Upper lobe of left lung (tissue), 6 donors: ENCODE measurements at regions not wholly inside any gene's neighbourhood (a gene's known extent, or its start where the extent isn't known, plus 50 kb on each side); places are given as distances from the start of the nearest gene placed in this dataset.

Experiments used
- ATAC-seq, 2 donors: fragments of 200-7000 bp; cut with Tn5 transposase; one replicate each; pipeline ENCODE4 v1.9.1; 2022; ENCODE audit warnings: mild to moderate bottlenecking in 2 of 2, moderate library complexity in 2 of 2; ENCODE audit not compliant: low FRiP score in 2 of 2
- DNase-seq, 2 donors: peaks; one replicate each; pipeline ENCODE4 v3.0.0-alpha.2; 2019 to 2020
- H3K27ac ChIP-seq, 4 donors: fragments of 200-600 bp; sonication (generic); one replicate each; pipeline ENCODE4 v1.5.1; 2016 to 2019
- H3K27me3 ChIP-seq, 4 donors: fragments of 200-600 bp; sonication (generic); one replicate each; pipeline ENCODE4 v1.5.1; 2017 to 2019
- H3K36me3 ChIP-seq, 4 donors: fragments of 200-600 bp; sonication (generic); one replicate each; pipeline ENCODE4 v1.5.1; 2016 to 2019
- H3K4me1 ChIP-seq, 4 donors: fragments of 200-600 bp; sonication (generic); one replicate each; pipeline ENCODE4 v1.5.1; 2018 to 2019
- H3K4me3 ChIP-seq, 4 donors: fragments of 200-600 bp; sonication (generic); one replicate each; pipeline ENCODE4 v1.5.1; 2017 to 2019; ENCODE audit warnings: mild to moderate bottlenecking in 2 of 4, moderate library complexity in 1 of 4
- H3K9me3 ChIP-seq, 4 donors: fragments of 200-600 bp; sonication (generic); one replicate each; pipeline ENCODE4 v1.5.1; 2018 to 2019
- CTCF ChIP-seq, 6 experiments: fragments of 450-650 bp in 4 of 6; fragments of 200-600 bp in 2 of 6; sonication (generic) in 2 of 6; IDR thresholded peaks; one replicate each; pipeline ENCODE4 v1.5.1; 2016 to 2019; ENCODE audit warnings: antibody characterized with exemption in 6 of 6
- EP300 ChIP-seq, 4 donors: sonication (generic); formaldehyde crosslinking; IDR thresholded peaks; one replicate each; pipeline ENCODE4 v1.5.1; 2017; ENCODE audit warnings: antibody characterized with exemption in 4 of 4, control low read depth in 2 of 4
- POLR2A ChIP-seq, 4 donors: fragments of 450-650 bp; IDR thresholded peaks; one replicate each; pipeline ENCODE4 v1.5.1; 2016 to 2017; ENCODE audit warnings: antibody characterized with exemption in 4 of 4, mild to moderate bottlenecking in 2 of 4
- POLR2AphosphoS5 ChIP-seq, 2 donors: sonication (generic); formaldehyde crosslinking; IDR thresholded peaks; one replicate each; pipeline ENCODE4 v1.5.1; 2017; ENCODE audit warnings: antibody characterized with exemption in 2 of 2
- WGBS, 2 donors: methylation state at CpG; one replicate each; pipeline ENCODE4 v1.1.5; 2017 to 2018; 5-methylcytosine and 5-hydroxymethylcytosine counted together
- donor health status: DM: no; HTN: no; CAD: no; lungs with moderate emphysema.
- donor health status: DM: no; HTN: yes; CAD: no; lungs with severe emphysema.

DNA sequence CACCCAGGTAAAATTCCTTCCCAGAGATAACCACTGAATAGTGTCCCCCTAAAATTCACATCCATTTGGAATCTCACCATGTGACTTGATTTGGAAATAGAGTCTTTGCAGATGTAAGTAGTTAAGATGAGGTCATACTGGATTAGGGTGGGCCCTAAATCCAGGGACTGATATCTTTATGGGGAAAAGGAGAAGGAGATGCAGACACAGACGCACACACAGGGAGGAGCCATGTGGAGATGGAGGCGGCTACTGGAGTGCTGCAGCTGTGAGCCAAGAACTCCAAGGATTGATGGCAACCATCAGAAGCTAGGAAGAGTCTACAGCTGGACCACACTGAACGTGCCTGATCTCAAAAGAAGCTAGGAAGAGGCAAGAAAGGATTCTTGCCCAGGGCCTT is 96.6 kb upstream of the SRD5A3 start:
- H3K4me3 ChIP-seq = no peak overlapping the region
- no peaks in the 10 kb centered on the region for H3K4me1 ChIP-seq
- 85 to 91% methylated on average over 3 of the region's 3 CpGs for WGBS, 2 donors
- H3K27ac ChIP-seq = no peak overlapping the region
- H3K9me3 ChIP-seq = no peaks in the 10 kb centered on the region
- H3K27me3 ChIP-seq = no peaks in the 10 kb centered on the region
- TF ChIP-seq POLR2AphosphoS5 (IDR thresholded peaks at IDR 0.05) (no peak), CTCF (IDR thresholded peaks at IDR 0.05) (no peak), POLR2A (IDR thresholded peaks at IDR 0.05) (no peak), EP300 (IDR thresholded peaks at IDR 0.05) (no peak)
- no peak for DNase-seq
- H3K36me3 ChIP-seq = no peaks in the 10 kb centered on the region
- ATAC-seq = no peak

DNA sequence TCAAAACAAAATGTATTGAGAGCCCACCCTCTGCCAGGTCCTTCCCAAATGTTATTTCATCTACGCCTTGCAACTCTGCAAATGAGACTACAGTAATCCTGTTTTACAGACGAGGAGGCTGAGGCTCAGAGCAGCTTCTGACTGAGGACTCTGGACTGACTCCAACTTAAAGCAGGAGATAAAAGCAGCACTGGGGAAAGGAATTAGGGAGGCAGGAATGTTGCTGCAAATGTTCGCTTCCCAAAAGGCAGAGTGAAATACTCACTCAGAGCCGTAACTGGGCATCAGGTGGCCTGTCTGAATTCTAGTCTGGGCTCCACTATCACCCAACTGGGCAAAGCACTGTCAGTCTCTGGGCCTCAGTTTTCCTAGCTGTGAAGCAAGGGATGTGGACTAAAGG is 94.7 kb upstream of the SRD5A3 start:
- no peaks in the 10 kb centered on the region for H3K4me1 ChIP-seq
- no peaks in the 10 kb centered on the region for H3K36me3 ChIP-seq
- no peaks in the 10 kb centered on the region for H3K27me3 ChIP-seq
- DNase-seq = no peak
- no peaks in the 10 kb centered on the region for H3K9me3 ChIP-seq
- ATAC-seq = peak in 1 of 2 donors; percentile 30
- WGBS, 2 donors = 75 to 81% methylated on average over 4 of the region's 4 CpGs
- H3K27ac ChIP-seq = no peak overlapping the region
- no peak overlapping the region for H3K4me3 ChIP-seq
- TF ChIP-seq EP300 (IDR thresholded peaks at IDR 0.05) (no peak), POLR2AphosphoS5 (IDR thresholded peaks at IDR 0.05) (no peak), POLR2A (IDR thresholded peaks at IDR 0.05) (no peak), CTCF (IDR thresholded peaks at IDR 0.05) (no peak)

DNA sequence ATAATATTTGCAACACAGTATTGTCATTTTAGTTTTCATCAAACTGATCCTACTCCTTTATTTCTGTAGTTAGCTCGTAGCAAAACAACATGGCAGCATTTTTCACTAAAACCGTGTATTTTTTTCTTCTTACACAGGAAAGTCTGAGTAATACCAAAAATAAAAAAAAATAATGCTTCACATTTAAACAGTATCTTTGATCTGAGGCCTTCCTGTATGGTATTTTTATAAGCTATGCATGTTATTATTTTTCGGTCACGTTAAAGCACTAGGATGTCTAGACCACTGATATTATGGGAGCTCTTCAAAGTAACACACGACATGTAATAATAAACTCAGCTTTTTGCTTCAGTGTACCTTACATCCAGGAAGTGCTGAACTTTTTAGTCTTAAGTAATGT is 94.1 kb upstream of the SRD5A3 start:
- DNase-seq = no peak
- H3K27me3 ChIP-seq = no peaks in the 10 kb centered on the region
- no peak for ATAC-seq
- H3K36me3 ChIP-seq = no peaks in the 10 kb centered on the region
- H3K27ac ChIP-seq = no peak overlapping the region
- TF ChIP-seq CTCF (IDR thresholded peaks at IDR 0.05) = no peak
- no peak for TF ChIP-seq EP300 (IDR thresholded peaks at IDR 0.05)
- no peak for TF ChIP-seq POLR2AphosphoS5 (IDR thresholded peaks at IDR 0.05)
- TF ChIP-seq POLR2A (IDR thresholded peaks at IDR 0.05) = no peak
- H3K4me1 ChIP-seq = no peaks in the 10 kb centered on the region
- WGBS, 2 donors = 89% methylated on average over 5 of the region's 5 CpGs
- no peak overlapping the region for H3K4me3 ChIP-seq
- H3K9me3 ChIP-seq = no peaks in the 10 kb centered on the region

DNA sequence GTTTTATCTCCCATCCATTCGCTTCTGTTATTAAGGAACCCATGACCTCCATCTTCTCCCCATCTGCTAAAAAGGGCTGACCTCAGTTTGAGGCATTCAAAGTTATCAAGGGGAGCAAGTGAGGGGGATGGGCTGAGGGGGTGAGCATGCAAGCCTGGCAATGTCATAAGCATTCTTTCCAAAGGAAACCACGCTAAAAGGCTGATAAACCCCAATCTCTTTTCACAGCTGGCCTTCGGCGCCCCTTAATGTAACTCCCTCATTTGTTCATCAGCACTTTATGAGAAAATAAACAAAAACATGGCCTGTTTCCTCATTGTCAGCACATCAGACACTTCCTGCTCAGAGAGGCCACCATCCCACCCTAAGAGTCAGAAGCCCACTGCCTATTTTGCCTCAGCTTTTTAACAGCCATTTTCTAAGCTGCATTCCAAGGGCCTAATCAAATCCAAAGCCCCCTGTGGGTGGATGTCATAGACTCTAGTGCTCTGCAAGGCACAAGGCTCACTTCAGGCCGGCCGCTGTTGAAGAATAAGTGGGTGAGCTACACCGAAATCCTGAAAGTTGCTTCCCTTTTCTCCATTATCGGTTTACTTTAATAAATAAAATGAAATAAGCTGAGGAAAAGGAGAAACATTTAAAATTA is 92.0 kb upstream of the SRD5A3 start:
- peaks cover 0 to 6% (median 0%) of the 10 kb centered on the region in 4 donors for H3K4me1 ChIP-seq
- TF ChIP-seq EP300 (IDR thresholded peaks at IDR 0.05) (no peak), POLR2AphosphoS5 (IDR thresholded peaks at IDR 0.05) (no peak), CTCF (IDR thresholded peaks at IDR 0.05) (no peak), POLR2A (IDR thresholded peaks at IDR 0.05) (no peak)
- 85 to 89% methylated on average over 8 of the region's 8 CpGs for WGBS, 2 donors
- no peak overlapping the region for H3K4me3 ChIP-seq
- no peaks in the 10 kb centered on the region for H3K27me3 ChIP-seq
- DNase-seq (no peak), ATAC-seq (no peak)
- H3K36me3 ChIP-seq = no peaks in the 10 kb centered on the region
- no peaks in the 10 kb centered on the region for H3K9me3 ChIP-seq
- no peak overlapping the region for H3K27ac ChIP-seq

GRCh38 chr4:55255179-55255578 is 90.9 kb upstream of the SRD5A3 start:
- WGBS, 2 donors = 64 to 83% methylated on average over 1 of the region's 1 CpG

More at GRCh38 chr4:55255179-55255578, 90.9 kb upstream of the SRD5A3 start:
- no peaks in the 10 kb centered on the region for H3K36me3 ChIP-seq
- TF ChIP-seq POLR2A (IDR thresholded peaks at IDR 0.05) (no peak), CTCF (IDR thresholded peaks at IDR 0.05) (no peak), EP300 (IDR thresholded peaks at IDR 0.05) (no peak), POLR2AphosphoS5 (IDR thresholded peaks at IDR 0.05) (no peak)
- no peaks in the 10 kb centered on the region for H3K9me3 ChIP-seq
- DNase-seq (no peak), ATAC-seq (no peak)
- no peak overlapping the region for H3K4me3 ChIP-seq
- H3K4me1 ChIP-seq = peaks cover 0 to 6% (median 0%) of the 10 kb centered on the region in 4 donors
- no peak overlapping the region for H3K27ac ChIP-seq
- H3K27me3 ChIP-seq = no peaks in the 10 kb centered on the region
